GM13976 (cell line): ENCODE measurements at regions not wholly inside any gene's neighbourhood (a gene's known extent, or its start where the extent isn't known, plus 50 kb on each side); places are given as distances from the start of the nearest gene placed in this dataset.

ENCODE experiments used
- DNase-seq: peaks from one replicate; pipeline ENCODE4 v3.0.0; 2012; ENCODE audit warnings: low spot score
- CTCF ChIP-seq: IDR thresholded peaks from 2 replicates; pipeline ENCODE4 v1.5.1; 2012; ENCODE audit warnings: borderline replicate concordance, mild to moderate bottlenecking; ENCODE audit not compliant: insufficient read depth; ENCODE audit errors: extremely low read depth, missing control alignments, control extremely low read depth
- in situ Hi-C: fragments of 300-500 bp; cut with MboI; formaldehyde crosslinking; loops from one replicate; pipeline ENCODE4 v1.12.0; 2022; ENCODE audit warnings: low sequenced_read_pairs, mixed read lengths, inconsistent platforms; ENCODE audit not compliant: unreplicated experiment

DNA sequence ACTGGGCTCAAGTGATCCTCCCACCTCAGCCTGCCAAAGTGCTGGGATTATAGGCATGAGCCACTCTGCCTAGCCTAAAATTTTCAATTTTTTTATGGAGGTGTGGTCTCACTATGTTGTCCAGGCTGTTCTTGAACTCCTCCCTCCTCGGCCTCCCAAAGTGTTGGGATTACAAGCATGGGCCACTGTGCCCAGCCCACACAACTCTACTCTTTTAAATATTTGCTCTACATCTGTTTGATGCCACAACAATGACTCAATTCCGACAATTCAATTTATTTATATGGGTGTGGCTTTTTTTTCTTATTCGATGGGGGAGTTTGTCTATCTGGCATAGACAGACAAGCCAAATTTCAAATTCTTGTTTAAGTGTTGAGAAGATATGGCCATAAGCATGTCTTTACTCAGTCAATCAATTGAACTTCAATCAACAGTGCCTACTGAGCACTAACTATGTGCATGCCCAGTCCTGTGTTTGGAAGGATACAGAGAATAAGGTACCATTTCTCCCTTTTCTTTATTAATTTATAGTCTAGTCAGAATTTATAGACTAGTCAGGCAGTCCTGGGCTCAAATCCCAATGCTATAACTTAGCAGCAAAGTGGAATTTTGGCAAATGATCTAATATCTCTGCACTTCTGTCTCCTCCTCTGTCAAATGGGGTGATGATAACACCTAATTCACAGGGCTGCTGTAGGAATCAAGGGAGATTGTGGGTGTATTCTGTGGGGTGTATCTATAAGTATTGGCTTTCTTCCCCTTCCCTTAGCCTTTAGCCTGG, 54.6 kb upstream of the PIAS1 start:
- TF ChIP-seq CTCF, result no peak
- DNase-seq, result no peak
- in situ Hi-C loops, result no loop called here

- in situ Hi-C loops, result no loop called here
Observed at GRCh38 chr15:68000754-68001153, 53.4 kb upstream of the PIAS1 start.

GRCh38 chr15:68001811-68002210, 52.3 kb upstream of the PIAS1 start:
- no peak for TF ChIP-seq CTCF
- in situ Hi-C loops, result no loop called here
- DNase-seq, result no peak

More at GRCh38 chr15:68000754-68001153, 53.4 kb upstream of the PIAS1 start:
- TF ChIP-seq CTCF, result no peak
- DNase-seq, result no peak

- in situ Hi-C loops, result no loop called here
- TF ChIP-seq CTCF, result no peak
- no peak for DNase-seq
Observed at GRCh38 chr15:68003297-68003696, 50.8 kb upstream of the PIAS1 start.
